ENCODE measurements at regions not wholly inside any gene's neighbourhood (a gene's known extent, or its start where the extent isn't known, plus 50 kb on each side); places are given as distances from the start of the nearest gene placed in this dataset.

DNA sequence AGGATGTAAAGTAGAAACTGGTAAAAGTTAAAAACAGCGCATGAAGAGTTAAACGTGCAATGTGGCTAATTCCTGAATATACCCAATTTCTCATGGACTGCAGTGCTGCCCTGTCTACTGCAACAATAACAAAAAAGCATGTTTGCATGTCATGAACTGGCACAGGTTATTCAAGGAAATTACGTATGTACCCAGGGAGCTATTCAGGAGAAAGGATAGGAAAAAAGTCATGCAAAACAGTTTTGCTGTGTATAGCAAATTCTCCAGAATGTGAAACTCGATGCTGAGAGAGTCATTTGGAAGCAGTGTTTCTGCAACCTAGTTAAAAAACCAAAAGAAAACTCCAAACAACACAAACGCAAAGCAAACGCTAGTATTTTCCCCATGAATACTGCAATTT is 381.5 kb upstream of the PRKX start:
- H3K9me2 ChIP-seq, result no peaks in the 10 kb centered on the region
- no peaks in the 10 kb centered on the region for H3K27me3 ChIP-seq (ENCODE audit: insufficient read depth)
- H3K27ac ChIP-seq (ENCODE audit: low read depth in 2 of 2, low read length in 1 of 2), result no peak overlapping the region
- H3K36me3 ChIP-seq (replicated peaks in 1 of 2; ENCODE audit: control insufficient read depth in 1 of 2, insufficient read depth in 2 of 2, low read length in 1 of 2), result no peaks in the 10 kb centered on the region
- CTCF ChIA-PET, result no interaction called here
- no peaks in the 10 kb centered on the region for H4K20me1 ChIP-seq (ENCODE audit: insufficient read depth)
- WGBS (ENCODE audit: low lambda C conversion rate), result 23% methylated on average over 6 of the region's 6 CpGs
- H3K9ac ChIP-seq, result no peak overlapping the region
- H3K9me3 ChIP-seq, result no peaks in the 10 kb centered on the region
- no peaks in the 10 kb centered on the region for H3K79me2 ChIP-seq (ENCODE audit: insufficient read depth)
- no peak for DNase-seq
- TF ChIP-seq RFX5 (IDR thresholded peaks at IDR 0.05; ENCODE audit: low read length) (no peak), RAD21 (IDR thresholded peaks at IDR 0.05; ENCODE audit: low read length) (no peak), EZH2phosphoT487 (IDR thresholded peaks at IDR 0.05; ENCODE audit: borderline replicate concordance, low read depth) (no peak), GABPA (IDR thresholded peaks at IDR 0.05; ENCODE audit: low read depth) (no peak)
- TF ChIP-seq, protein P1, sequence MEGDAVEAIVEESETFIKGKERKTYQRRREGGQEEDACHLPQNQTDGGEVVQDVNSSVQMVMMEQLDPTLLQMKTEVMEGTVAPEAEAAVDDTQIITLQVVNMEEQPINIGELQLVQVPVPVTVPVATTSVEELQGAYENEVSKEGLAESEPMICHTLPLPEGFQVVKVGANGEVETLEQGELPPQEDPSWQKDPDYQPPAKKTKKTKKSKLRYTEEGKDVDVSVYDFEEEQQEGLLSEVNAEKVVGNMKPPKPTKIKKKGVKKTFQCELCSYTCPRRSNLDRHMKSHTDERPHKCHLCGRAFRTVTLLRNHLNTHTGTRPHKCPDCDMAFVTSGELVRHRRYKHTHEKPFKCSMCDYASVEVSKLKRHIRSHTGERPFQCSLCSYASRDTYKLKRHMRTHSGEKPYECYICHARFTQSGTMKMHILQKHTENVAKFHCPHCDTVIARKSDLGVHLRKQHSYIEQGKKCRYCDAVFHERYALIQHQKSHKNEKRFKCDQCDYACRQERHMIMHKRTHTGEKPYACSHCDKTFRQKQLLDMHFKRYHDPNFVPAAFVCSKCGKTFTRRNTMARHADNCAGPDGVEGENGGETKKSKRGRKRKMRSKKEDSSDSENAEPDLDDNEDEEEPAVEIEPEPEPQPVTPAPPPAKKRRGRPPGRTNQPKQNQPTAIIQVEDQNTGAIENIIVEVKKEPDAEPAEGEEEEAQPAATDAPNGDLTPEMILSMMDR (IDR thresholded peaks at IDR 0.05), result no peak
- POLR2A ChIA-PET, result no interaction called here
- H3K4me3 ChIP-seq (ENCODE audit: low read depth in 2 of 2, low read length in 1 of 2), result no peak overlapping the region
- H2AFZ ChIP-seq (ENCODE audit: low read depth), result no peak overlapping the region
- no peak overlapping the region for H3K4me2 ChIP-seq
- H3K4me1 ChIP-seq (ENCODE audit: control insufficient read depth in 1 of 2, insufficient read depth in 2 of 2, low read depth in 1 of 2, low read length in 1 of 2), result no peaks in the 10 kb centered on the region
- no peaks in the 10 kb centered on the region for H3F3A ChIP-seq (replicated peaks; ENCODE audit: insufficient read depth)

DNA sequence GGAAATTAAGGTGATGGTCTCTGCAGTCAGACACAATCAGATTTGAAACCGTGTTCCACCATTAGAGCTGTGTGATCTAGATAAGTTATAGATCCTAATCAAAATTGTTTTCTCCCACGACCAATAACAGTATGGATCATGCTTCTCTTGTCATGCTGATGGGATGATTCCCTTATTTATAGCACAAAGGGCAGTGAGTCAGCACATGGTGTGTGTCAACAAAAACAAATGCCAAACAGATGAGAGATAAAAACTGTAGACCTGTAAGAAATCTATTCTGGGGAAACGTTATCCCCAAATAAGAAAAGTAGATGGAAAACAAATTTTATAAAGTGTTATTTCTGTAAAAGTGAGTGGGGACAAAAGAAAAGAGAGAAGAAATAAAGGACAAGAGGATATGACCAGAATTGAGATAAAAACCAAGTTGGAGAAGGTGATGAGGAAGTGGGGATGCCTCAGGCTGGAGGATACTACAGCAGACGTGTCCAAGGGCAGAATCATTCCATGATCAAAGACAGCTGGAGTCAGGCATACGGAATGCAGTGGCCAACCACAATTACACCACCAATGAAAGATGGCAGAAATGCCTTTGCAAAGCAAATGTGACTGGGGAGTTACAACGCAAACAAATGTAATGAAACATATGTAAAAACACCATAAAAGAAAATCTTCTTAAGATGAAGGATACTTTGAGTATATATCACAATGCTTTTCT is 377.8 kb upstream of the PRKX start:
- Histone ChIP-seq H3K27me3 (ENCODE audit: insufficient read depth) (no peaks in the 10 kb centered on the region), H3K9me2 (no peaks in the 10 kb centered on the region), H2AFZ (ENCODE audit: low read depth) (no peak overlapping the region), H3K79me2 (ENCODE audit: insufficient read depth) (no peaks in the 10 kb centered on the region), H3K4me1 (ENCODE audit: control insufficient read depth in 1 of 2, insufficient read depth in 2 of 2, low read depth in 1 of 2, low read length in 1 of 2) (no peaks in the 10 kb centered on the region), H3K4me2 (no peak overlapping the region), H3K4me3 (ENCODE audit: low read depth in 2 of 2, low read length in 1 of 2) (no peak overlapping the region), H3K9ac (no peak overlapping the region), H3K9me3 (peaks cover 4% of the 10 kb centered on the region; the same call in 1 of the 2 replicates), H3K36me3 (replicated peaks in 1 of 2; ENCODE audit: control insufficient read depth in 1 of 2, insufficient read depth in 2 of 2, low read length in 1 of 2) (no peaks in the 10 kb centered on the region), H4K20me1 (ENCODE audit: insufficient read depth) (no peaks in the 10 kb centered on the region), H3F3A (replicated peaks; ENCODE audit: insufficient read depth) (no peaks in the 10 kb centered on the region), H3K27ac (ENCODE audit: low read depth in 2 of 2, low read length in 1 of 2) (no peak overlapping the region)
- TF ChIP-seq USF1 (IDR thresholded peaks at IDR 0.05; ENCODE audit: borderline replicate concordance, low read depth), result no peak
- no peak for TF ChIP-seq ELF1 (IDR thresholded peaks at IDR 0.05)
- no peak for TF ChIP-seq TAF1 (IDR thresholded peaks at IDR 0.05; ENCODE audit: borderline replicate concordance, low read depth, low read length)
- TF ChIP-seq CHD2 (IDR thresholded peaks at IDR 0.05; ENCODE audit: low read length, partially characterized antibody), result no peak
- TF ChIP-seq IRF3 (IDR thresholded peaks at IDR 0.05; ENCODE audit: low read depth, low read length), result no peak
- TF ChIP-seq EZH2phosphoT487 (IDR thresholded peaks at IDR 0.05; ENCODE audit: borderline replicate concordance, low read depth), result no peak
- TF ChIP-seq, protein P2, sequence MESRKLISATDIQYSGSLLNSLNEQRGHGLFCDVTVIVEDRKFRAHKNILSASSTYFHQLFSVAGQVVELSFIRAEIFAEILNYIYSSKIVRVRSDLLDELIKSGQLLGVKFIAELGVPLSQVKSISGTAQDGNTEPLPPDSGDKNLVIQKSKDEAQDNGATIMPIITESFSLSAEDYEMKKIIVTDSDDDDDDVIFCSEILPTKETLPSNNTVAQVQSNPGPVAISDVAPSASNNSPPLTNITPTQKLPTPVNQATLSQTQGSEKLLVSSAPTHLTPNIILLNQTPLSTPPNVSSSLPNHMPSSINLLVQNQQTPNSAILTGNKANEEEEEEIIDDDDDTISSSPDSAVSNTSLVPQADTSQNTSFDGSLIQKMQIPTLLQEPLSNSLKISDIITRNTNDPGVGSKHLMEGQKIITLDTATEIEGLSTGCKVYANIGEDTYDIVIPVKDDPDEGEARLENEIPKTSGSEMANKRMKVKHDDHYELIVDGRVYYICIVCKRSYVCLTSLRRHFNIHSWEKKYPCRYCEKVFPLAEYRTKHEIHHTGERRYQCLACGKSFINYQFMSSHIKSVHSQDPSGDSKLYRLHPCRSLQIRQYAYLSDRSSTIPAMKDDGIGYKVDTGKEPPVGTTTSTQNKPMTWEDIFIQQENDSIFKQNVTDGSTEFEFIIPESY (IDR thresholded peaks at IDR 0.05; ENCODE audit: borderline replicate concordance, low read depth), result no peak
- under 1% methylated on average over 6 of the region's 6 CpGs for WGBS (ENCODE audit: low lambda C conversion rate)
- CTCF ChIA-PET, result no interaction called here
- POLR2A ChIA-PET, result no interaction called here
- DNase-seq, result no peak

Data from SK-N-SH (cell line).